ENCODE measurements at regions not wholly inside any gene's neighbourhood (a gene's known extent, or its start where the extent isn't known, plus 50 kb on each side); places are given as distances from the start of the nearest gene placed in this dataset.

DNA sequence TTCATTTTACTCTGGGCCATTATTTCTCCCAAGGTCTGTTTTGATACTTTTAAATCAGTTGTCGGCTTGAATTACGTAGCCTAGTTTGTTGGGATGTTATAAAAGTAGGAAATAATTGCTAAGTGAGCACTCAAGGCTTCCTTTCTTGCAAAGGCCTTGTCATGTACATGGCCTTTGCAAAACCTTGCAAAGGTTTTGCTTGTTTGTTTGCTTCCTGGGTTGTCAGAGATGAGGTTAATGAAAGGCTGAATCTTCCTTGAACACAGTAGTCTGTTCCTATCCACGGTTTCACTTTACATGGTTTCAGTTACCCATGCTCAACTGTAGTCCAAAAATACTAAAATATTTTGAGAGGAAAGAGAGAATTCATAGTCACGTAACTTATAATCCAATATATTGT is 113.5 kb downstream of the NAA11 start:
- BruUV-seq (replicated peaks): no TSS peak
- intact Hi-C loops (cut with micrococcal nuclease; ENCODE audit: unreplicated experiment): no loop called here

GRCh38 chr4:79211490-79211889 is 114.4 kb downstream of the NAA11 start:
- intact Hi-C loops (cut with micrococcal nuclease; ENCODE audit: unreplicated experiment) (no loop called here), in situ Hi-C loops (cut with HindIII; ENCODE audit: low pct_unique_long_range_greater_than_20kb, low sequenced_read_pairs) (no loop called here)
- no peaks in the 10 kb centered on the region for H3K36me3 ChIP-seq (ENCODE audit: control insufficient read depth, insufficient read depth, low read length)
- ATAC-seq (no peak), DNase-seq (ENCODE audit: low read depth, low spot score) (no peak)
- BruUV-seq (replicated peaks): no TSS peak
- no peaks in the 10 kb centered on the region for H3K27me3 ChIP-seq (ENCODE audit: control insufficient read depth, insufficient read depth, low read length)
- no peak overlapping the region for H3K4me3 ChIP-seq (ENCODE audit: low read depth in 2 of 2, low read length in 2 of 2)
- TF ChIP-seq, protein P1, sequence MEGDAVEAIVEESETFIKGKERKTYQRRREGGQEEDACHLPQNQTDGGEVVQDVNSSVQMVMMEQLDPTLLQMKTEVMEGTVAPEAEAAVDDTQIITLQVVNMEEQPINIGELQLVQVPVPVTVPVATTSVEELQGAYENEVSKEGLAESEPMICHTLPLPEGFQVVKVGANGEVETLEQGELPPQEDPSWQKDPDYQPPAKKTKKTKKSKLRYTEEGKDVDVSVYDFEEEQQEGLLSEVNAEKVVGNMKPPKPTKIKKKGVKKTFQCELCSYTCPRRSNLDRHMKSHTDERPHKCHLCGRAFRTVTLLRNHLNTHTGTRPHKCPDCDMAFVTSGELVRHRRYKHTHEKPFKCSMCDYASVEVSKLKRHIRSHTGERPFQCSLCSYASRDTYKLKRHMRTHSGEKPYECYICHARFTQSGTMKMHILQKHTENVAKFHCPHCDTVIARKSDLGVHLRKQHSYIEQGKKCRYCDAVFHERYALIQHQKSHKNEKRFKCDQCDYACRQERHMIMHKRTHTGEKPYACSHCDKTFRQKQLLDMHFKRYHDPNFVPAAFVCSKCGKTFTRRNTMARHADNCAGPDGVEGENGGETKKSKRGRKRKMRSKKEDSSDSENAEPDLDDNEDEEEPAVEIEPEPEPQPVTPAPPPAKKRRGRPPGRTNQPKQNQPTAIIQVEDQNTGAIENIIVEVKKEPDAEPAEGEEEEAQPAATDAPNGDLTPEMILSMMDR (IDR thresholded peaks at IDR 0.05): no peak
- ChIA-PET POLR2A (no interaction called here), CTCF (no interaction called here)
- no peak overlapping the region for H3K27ac ChIP-seq (ENCODE audit: low read length)
- no peaks in the 10 kb centered on the region for H3K9me3 ChIP-seq (ENCODE audit: control insufficient read depth, insufficient read depth, low read depth, low read length)
- H3K4me1 ChIP-seq (ENCODE audit: control insufficient read depth, insufficient read depth, low read length): no peaks in the 10 kb centered on the region

More for the DNA sequence above, 113.5 kb downstream of the NAA11 start:
- Histone ChIP-seq H3K36me3 (ENCODE audit: control insufficient read depth, insufficient read depth, low read length) (no peaks in the 10 kb centered on the region), H3K4me3 (ENCODE audit: low read depth in 2 of 2, low read length in 2 of 2) (no peak overlapping the region), H3K9me3 (ENCODE audit: control insufficient read depth, insufficient read depth, low read depth, low read length) (no peaks in the 10 kb centered on the region), H3K27me3 (ENCODE audit: control insufficient read depth, insufficient read depth, low read length) (no peaks in the 10 kb centered on the region), H3K4me1 (ENCODE audit: control insufficient read depth, insufficient read depth, low read length) (no peaks in the 10 kb centered on the region), H3K27ac (ENCODE audit: low read length) (no peak overlapping the region)
- ATAC-seq: no peak
- POLR2A ChIA-PET: no interaction called here
- in situ Hi-C loops (cut with HindIII; ENCODE audit: low pct_unique_long_range_greater_than_20kb, low sequenced_read_pairs): no loop called here
- no peak for TF ChIP-seq SIN3A (IDR thresholded peaks at IDR 0.05; ENCODE audit: borderline replicate concordance, insufficient read depth, low read depth, low read length)
- TF ChIP-seq POLR2AphosphoS5 (IDR thresholded peaks at IDR 0.05; ENCODE audit: low read depth, low read length): no peak
- TF ChIP-seq, protein P1 (IDR thresholded peaks at IDR 0.05): no peak
- TF ChIP-seq, protein P2, sequence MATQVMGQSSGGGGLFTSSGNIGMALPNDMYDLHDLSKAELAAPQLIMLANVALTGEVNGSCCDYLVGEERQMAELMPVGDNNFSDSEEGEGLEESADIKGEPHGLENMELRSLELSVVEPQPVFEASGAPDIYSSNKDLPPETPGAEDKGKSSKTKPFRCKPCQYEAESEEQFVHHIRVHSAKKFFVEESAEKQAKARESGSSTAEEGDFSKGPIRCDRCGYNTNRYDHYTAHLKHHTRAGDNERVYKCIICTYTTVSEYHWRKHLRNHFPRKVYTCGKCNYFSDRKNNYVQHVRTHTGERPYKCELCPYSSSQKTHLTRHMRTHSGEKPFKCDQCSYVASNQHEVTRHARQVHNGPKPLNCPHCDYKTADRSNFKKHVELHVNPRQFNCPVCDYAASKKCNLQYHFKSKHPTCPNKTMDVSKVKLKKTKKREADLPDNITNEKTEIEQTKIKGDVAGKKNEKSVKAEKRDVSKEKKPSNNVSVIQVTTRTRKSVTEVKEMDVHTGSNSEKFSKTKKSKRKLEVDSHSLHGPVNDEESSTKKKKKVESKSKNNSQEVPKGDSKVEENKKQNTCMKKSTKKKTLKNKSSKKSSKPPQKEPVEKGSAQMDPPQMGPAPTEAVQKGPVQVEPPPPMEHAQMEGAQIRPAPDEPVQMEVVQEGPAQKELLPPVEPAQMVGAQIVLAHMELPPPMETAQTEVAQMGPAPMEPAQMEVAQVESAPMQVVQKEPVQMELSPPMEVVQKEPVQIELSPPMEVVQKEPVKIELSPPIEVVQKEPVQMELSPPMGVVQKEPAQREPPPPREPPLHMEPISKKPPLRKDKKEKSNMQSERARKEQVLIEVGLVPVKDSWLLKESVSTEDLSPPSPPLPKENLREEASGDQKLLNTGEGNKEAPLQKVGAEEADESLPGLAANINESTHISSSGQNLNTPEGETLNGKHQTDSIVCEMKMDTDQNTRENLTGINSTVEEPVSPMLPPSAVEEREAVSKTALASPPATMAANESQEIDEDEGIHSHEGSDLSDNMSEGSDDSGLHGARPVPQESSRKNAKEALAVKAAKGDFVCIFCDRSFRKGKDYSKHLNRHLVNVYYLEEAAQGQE (IDR thresholded peaks at IDR 0.05; ENCODE audit: insufficient read depth in 1 of 2, low read depth in 2 of 2, low read length in 1 of 2): no peak
- no peak for TF ChIP-seq TCF7L2 (IDR thresholded peaks at IDR 0.05; ENCODE audit: low read depth, low read length)
- CTCF ChIA-PET: no interaction called here
- no peak for DNase-seq (ENCODE audit: low read depth, low spot score)

GRCh38 chr4:79210636-79211049 is 115.2 kb downstream of the NAA11 start:
- Histone ChIP-seq H3K4me1 (ENCODE audit: control insufficient read depth, insufficient read depth, low read length) (no peaks in the 10 kb centered on the region), H3K27ac (ENCODE audit: low read length) (no peak overlapping the region), H3K27me3 (ENCODE audit: control insufficient read depth, insufficient read depth, low read length) (no peaks in the 10 kb centered on the region), H3K4me3 (ENCODE audit: low read depth in 2 of 2, low read length in 2 of 2) (no peak overlapping the region), H3K9me3 (ENCODE audit: control insufficient read depth, insufficient read depth, low read depth, low read length) (no peaks in the 10 kb centered on the region), H3K36me3 (ENCODE audit: control insufficient read depth, insufficient read depth, low read length) (no peaks in the 10 kb centered on the region)
- TF ChIP-seq, protein P2 (IDR thresholded peaks at IDR 0.05; ENCODE audit: insufficient read depth in 1 of 2, low read depth in 2 of 2, low read length in 1 of 2): no peak
- TF ChIP-seq TCF7L2 (IDR thresholded peaks at IDR 0.05; ENCODE audit: low read depth, low read length) (no peak), SIN3A (IDR thresholded peaks at IDR 0.05; ENCODE audit: borderline replicate concordance, insufficient read depth, low read depth, low read length) (no peak), POLR2AphosphoS5 (IDR thresholded peaks at IDR 0.05; ENCODE audit: low read depth, low read length) (no peak)
- TF ChIP-seq, protein P1 (IDR thresholded peaks at IDR 0.05): no peak
- POLR2A ChIA-PET: no interaction called here
- CTCF ChIA-PET: no interaction called here
- in situ Hi-C loops (cut with HindIII; ENCODE audit: low pct_unique_long_range_greater_than_20kb, low sequenced_read_pairs) (no loop called here), intact Hi-C loops (cut with micrococcal nuclease; ENCODE audit: unreplicated experiment) (no loop called here)
- DNase-seq (ENCODE audit: low read depth, low spot score): no peak
- BruUV-seq (replicated peaks): no TSS peak
- no peak for ATAC-seq

All from Panc1 (cell line).